NCI-H524 treated with DMSO at 0.1 percent for 48 hours (cell line): ENCODE measurements at regions not wholly inside any gene's neighbourhood (a gene's known extent, or its start where the extent isn't known, plus 50 kb on each side); places are given as distances from the start of the nearest gene placed in this dataset.
"Not testable (repeated sequence)": the region's sequence is repeated elsewhere in the genome, so short reads cannot be mapped to it uniquely, and the experiment has no call there.

Experiments
- DNase-seq: peaks from one replicate; lab custom pipeline; 2025; lab: John Stamatoyannopoulos, UW

GRCh38 chr13:104553186-104553585, 1487.0 kb upstream of the SLC10A2 start:
- DNase-seq: no peak

- DNase-seq: no peak
Measured at GRCh38 chr13:104534847-104535246, 1468.6 kb upstream of the SLC10A2 start.

GRCh38 chr13:104532132-104532531, 1465.9 kb upstream of the SLC10A2 start:
- no peak for DNase-seq

- no peak for DNase-seq
Measured at GRCh38 chr13:104530741-104531140, 1464.5 kb upstream of the SLC10A2 start.

GRCh38 chr13:104526561-104526960, 1460.3 kb upstream of the SLC10A2 start:
- DNase-seq: no peak

GRCh38 chr13:104525467-104525866, 1459.2 kb upstream of the SLC10A2 start:
- no peak for DNase-seq

- no peak for DNase-seq
Measured at GRCh38 chr13:104522235-104523072, 1456.2 kb upstream of the SLC10A2 start.

- DNase-seq: no peak
Measured at GRCh38 chr13:104510422-104510821, 1444.2 kb upstream of the SLC10A2 start.

GRCh38 chr13:104493502-104493901, 1427.3 kb upstream of the SLC10A2 start:
- not testable (repeated sequence) for DNase-seq

GRCh38 chr13:104491916-104492315, 1425.7 kb upstream of the SLC10A2 start:
- DNase-seq: no peak

- DNase-seq: no peak
Measured at GRCh38 chr13:104487006-104487405, 1420.8 kb upstream of the SLC10A2 start.

- DNase-seq: no peak
Measured at GRCh38 chr13:104485571-104485970, 1419.4 kb upstream of the SLC10A2 start.

GRCh38 chr13:104483631-104484030, 1417.4 kb upstream of the SLC10A2 start:
- no peak for DNase-seq

GRCh38 chr13:104477261-104477660, 1411.0 kb upstream of the SLC10A2 start:
- DNase-seq: no peak

- no peak for DNase-seq
Measured at GRCh38 chr13:104473936-104474335, 1407.7 kb upstream of the SLC10A2 start.

GRCh38 chr13:104466016-104466415, 1399.8 kb upstream of the SLC10A2 start:
- no peak for DNase-seq

GRCh38 chr13:104461049-104461448, 1394.8 kb upstream of the SLC10A2 start:
- DNase-seq: no peak

- no peak for DNase-seq
Measured at GRCh38 chr13:104460554-104460953, 1394.3 kb upstream of the SLC10A2 start.

- no peak for DNase-seq
Measured at GRCh38 chr13:104450006-104450405, 1383.8 kb upstream of the SLC10A2 start.

GRCh38 chr13:104447348-104447747, 1381.1 kb upstream of the SLC10A2 start:
- no peak for DNase-seq

- DNase-seq: no peak
Measured at GRCh38 chr13:104442536-104442935, 1376.3 kb upstream of the SLC10A2 start.

- no peak for DNase-seq
Measured at GRCh38 chr13:104436555-104436954, 1370.3 kb upstream of the SLC10A2 start.

GRCh38 chr13:104431895-104432294, 1365.7 kb upstream of the SLC10A2 start:
- DNase-seq: no peak

GRCh38 chr13:104426435-104426834, 1360.2 kb upstream of the SLC10A2 start:
- DNase-seq: no peak
